H1 (cell line): ENCODE measurements at regions not wholly inside any gene's neighbourhood (a gene's known extent, or its start where the extent isn't known, plus 50 kb on each side); places are given as distances from the start of the nearest gene placed in this dataset.

Experiments
- CTCF ChIA-PET: fragments of 300-600 bp; sonication (Branson Sonifier 250); formaldehyde crosslinking; loops from one replicate; lab custom pipeline; 2021; ENCODE audit not compliant: partially characterized antibody; lab: Charles Lee
- POLR2A ChIA-PET: fragments of 300-600 bp; sonication (Branson Sonifier 250); formaldehyde crosslinking; loops from one replicate; lab custom pipeline; 2021; ENCODE audit warnings: inconsistent platforms; ENCODE audit not compliant: partially characterized antibody; lab: Charles Lee
- DNase-seq, 2 experiments: peaks; one replicate each; pipeline versions ENCODE4 v3.0.0 to v3.0.0-alpha.2; 2010 to 2022; ENCODE audit warnings: low spot score in 2 of 2, low read depth in 1 of 2, mixed read lengths in 1 of 2
- FAIRE-seq: peaks from 2 replicates; lab custom pipeline; 2011; peaks lifted over from hg19 to GRCh38; lab: Jason Lieb, UNC
- H2AFZ ChIP-seq: 2 replicates; pipeline ENCODE4 v1.8.1; 2012; ENCODE audit warnings: low read length, inconsistent platforms
- H2AK5ac ChIP-seq: 2 replicates; pipeline ENCODE4 v1.6.1; 2013; ENCODE audit warnings: low read depth, low read length
- H2BK120ac ChIP-seq: replicated peaks from 2 replicates; pipeline ENCODE3; 2013; ENCODE audit warnings: low read depth, low read length, inconsistent platforms
- H2BK12ac ChIP-seq: 2 replicates; pipeline ENCODE4 v1.6.1; 2013; ENCODE audit warnings: low read depth, low read length
- H2BK15ac ChIP-seq: 2 replicates; pipeline ENCODE4 v1.6.1; 2013; ENCODE audit warnings: low read length
- H2BK20ac ChIP-seq: 2 replicates; pipeline ENCODE4 v1.6.1; 2013; ENCODE audit warnings: low read length
- H2BK5ac ChIP-seq: 2 replicates; pipeline ENCODE4 v1.6.1; 2013; ENCODE audit warnings: low read depth, low read length
- H3K14ac ChIP-seq: 2 replicates; pipeline ENCODE4 v1.6.1; 2013; ENCODE audit warnings: inconsistent platforms; ENCODE audit not compliant: insufficient read length
- H3K18ac ChIP-seq: 2 replicates; pipeline ENCODE4 v1.6.1; 2013; ENCODE audit warnings: low read length; ENCODE audit errors: extremely low read depth
- H3K23ac ChIP-seq: 2 replicates; pipeline ENCODE4 v1.6.1; 2013; ENCODE audit warnings: inconsistent platforms; ENCODE audit not compliant: insufficient read length
- H3K23me2 ChIP-seq: 2 replicates; pipeline ENCODE4 v1.6.1; 2013; ENCODE audit warnings: low read depth, low read length
- H3K27ac ChIP-seq: 2 replicates; pipeline ENCODE4 v1.6.1; 2011; ENCODE audit warnings: low read depth, low read length, inconsistent platforms
- H3K27me3 ChIP-seq, 4 experiments: replicated peaks in 1 of 4; 1 replicate in 1 of 4; 2 replicates in 3 of 4; pipeline versions ENCODE4 v1.6.1 to v1.8.1; 2011 to 2013; ENCODE audit warnings: low read length in 3 of 4, mild to moderate bottlenecking in 3 of 4, inconsistent platforms in 2 of 4, mixed read lengths in 2 of 4, moderate library complexity in 1 of 4; ENCODE audit not compliant: control insufficient read depth in 3 of 4, insufficient read depth in 3 of 4; ENCODE audit errors: extremely low read depth in 1 of 4
- H3K36me3 ChIP-seq, 4 experiments: 2 replicates each; pipeline versions ENCODE4 v1.6.1 to v1.8.1; 2011 to 2013; ENCODE audit warnings: mild to moderate bottlenecking in 4 of 4, low read length in 3 of 4, moderate library complexity in 2 of 4, control low read depth in 1 of 4, inconsistent platforms in 1 of 4; ENCODE audit not compliant: insufficient read depth in 4 of 4, control insufficient read depth in 2 of 4
- H3K4ac ChIP-seq: replicated peaks from 2 replicates; pipeline ENCODE3; 2013; ENCODE audit warnings: low read length, low read depth, mixed read lengths, inconsistent platforms; ENCODE audit not compliant: insufficient read length
- H3K4me1 ChIP-seq, 4 experiments: replicated peaks in 1 of 4; 1 replicate in 1 of 4; 2 replicates in 3 of 4; pipeline versions ENCODE4 v1.6.1 to v1.8.1; 2011 to 2013; ENCODE audit warnings: low read length in 3 of 4, inconsistent platforms in 2 of 4, mixed read lengths in 1 of 4; ENCODE audit not compliant: insufficient read depth in 4 of 4, control insufficient read depth in 3 of 4
- H3K4me2 ChIP-seq, 2 experiments: 2 replicates each; pipeline versions ENCODE4 v1.6.1 to v1.8.1; 2011 to 2013; ENCODE audit warnings: low read depth in 2 of 2, low read length in 2 of 2, control low read depth in 1 of 2, inconsistent platforms in 1 of 2, mild to moderate bottlenecking in 1 of 2; ENCODE audit not compliant: insufficient read depth in 1 of 2
- H3K4me3 ChIP-seq, 4 experiments: fragments of 200-600, 300-600 bp in 1 of 4; sonication (generic), shearing (Covaris generic), sonication (Bioruptor Twin) in 1 of 4; 2 replicates each; pipeline versions ENCODE4 v1.5.1 to v1.8.1; 2011 to 2016; ENCODE audit warnings: low read length in 4 of 4, low read depth in 3 of 4, control low read depth in 2 of 4, inconsistent platforms in 2 of 4, mild to moderate bottlenecking in 2 of 4, mixed read lengths in 1 of 4, moderate library complexity in 1 of 4; ENCODE audit not compliant: insufficient read depth in 2 of 4; ENCODE audit errors: extremely low read depth in 1 of 4
- H3K56ac ChIP-seq: replicated peaks from 2 replicates; pipeline ENCODE3; 2013; ENCODE audit warnings: low read depth, mild to moderate bottlenecking, mixed read lengths, low read length, inconsistent platforms; ENCODE audit not compliant: insufficient read length
- H3K79me1 ChIP-seq: 2 replicates; pipeline ENCODE4 v1.6.1; 2013; ENCODE audit warnings: low read depth, low read length, control low read depth
- H3K79me2 ChIP-seq, 2 experiments: 2 replicates each; pipeline versions ENCODE4 v1.6.1 to v1.8.1; 2012 to 2013; ENCODE audit warnings: low read length in 2 of 2, mild to moderate bottlenecking in 2 of 2, inconsistent platforms in 1 of 2; ENCODE audit not compliant: insufficient read depth in 2 of 2, control insufficient read depth in 1 of 2
- H3K9ac ChIP-seq, 4 experiments: replicated peaks in 1 of 4; 1 replicate in 1 of 4; 2 replicates in 3 of 4; pipeline versions ENCODE4 v1.6.1 to v1.8.1; 2011 to 2013; ENCODE audit warnings: low read depth in 3 of 4, low read length in 3 of 4, control low read depth in 2 of 4, mild to moderate bottlenecking in 2 of 4, moderate library complexity in 2 of 4, inconsistent platforms in 1 of 4; ENCODE audit errors: extremely low read depth in 1 of 4
- H3K9me3 ChIP-seq, 2 experiments: 2 replicates each; pipeline versions ENCODE4 v1.6.1 to v1.8.1; 2012 to 2013; ENCODE audit warnings: mild to moderate bottlenecking in 2 of 2, moderate library complexity in 2 of 2, control low read depth in 1 of 2, inconsistent platforms in 1 of 2, low read depth in 1 of 2, low read length in 1 of 2, mixed read lengths in 1 of 2; ENCODE audit not compliant: insufficient read depth in 2 of 2
- H4K20me1 ChIP-seq, 2 experiments: replicated peaks in 1 of 2; 2 replicates each; pipeline versions ENCODE3 to v1.8.1; 2011 to 2013; ENCODE audit warnings: inconsistent platforms in 2 of 2, low read length in 2 of 2, mild to moderate bottlenecking in 1 of 2; ENCODE audit not compliant: insufficient read depth in 2 of 2, control insufficient read depth in 1 of 2
- H4K5ac ChIP-seq: 2 replicates; pipeline ENCODE4 v1.6.1; 2013; ENCODE audit warnings: low read length, low read depth, mixed read lengths, inconsistent platforms; ENCODE audit not compliant: insufficient read length
- H4K8ac ChIP-seq: 2 replicates; pipeline ENCODE4 v1.8.0; 2013; ENCODE audit warnings: mild to moderate bottlenecking, moderate library complexity, low read length, inconsistent platforms; ENCODE audit not compliant: insufficient read depth; ENCODE audit errors: extremely low read depth
- H4K91ac ChIP-seq: replicated peaks from 2 replicates; pipeline ENCODE3; 2013; ENCODE audit warnings: low read length, mixed read lengths, inconsistent platforms; ENCODE audit not compliant: insufficient read length
- BCL11A ChIP-seq, 2 experiments: IDR thresholded peaks; one replicate each; pipeline ENCODE4 v1.6.1; 2011; ENCODE audit warnings: low read depth in 2 of 2, low read length in 2 of 2, mild to moderate bottlenecking in 2 of 2
- CBX5 ChIP-seq: fragments of 300-800, 300-1000 bp; sonication (generic); IDR thresholded peaks from 2 replicates; pipeline ENCODE4 v1.7.1; 2016; ENCODE audit warnings: antibody characterized with exemption, low read length, low read depth
- E2F6 ChIP-seq: IDR thresholded peaks from 2 replicates; pipeline ENCODE4 v1.6.1; 2012; ENCODE audit warnings: inconsistent platforms
- EGR1 ChIP-seq: IDR thresholded peaks from 2 replicates; pipeline ENCODE4 v1.6.1; 2011; ENCODE audit warnings: low read depth, low read length, borderline replicate concordance
- HDAC2 ChIP-seq, 2 experiments: fragments of 300-600 bp in 1 of 2; sonication (generic) in 1 of 2; IDR thresholded peaks; 2 replicates each; pipeline ENCODE4 v1.6.1; 2011 to 2012; ENCODE audit warnings: low read depth in 2 of 2, low read length in 2 of 2, mild to moderate bottlenecking in 2 of 2, moderate library complexity in 2 of 2, borderline replicate concordance in 1 of 2, inconsistent platforms in 1 of 2
- HDAC6 ChIP-seq: IDR thresholded peaks from one replicate; pipeline ENCODE4 v1.7.1; 2012; ENCODE audit warnings: low read depth, mild to moderate bottlenecking, inconsistent platforms, low read length, moderate library complexity
- PHF8 ChIP-seq: fragments of 200-600 bp; sonication (generic); conservative IDR thresholded peaks from 2 replicates; pipeline ENCODE4 v1.7.1; 2012; ENCODE audit warnings: low read depth, mild to moderate bottlenecking, inconsistent platforms, low read length, moderate library complexity
- RFX5 ChIP-seq: IDR thresholded peaks from 2 replicates; pipeline ENCODE4 v1.6.1; 2011; ENCODE audit warnings: low read depth, low read length, improper control_type of control experiment, borderline replicate concordance
- RNF2 ChIP-seq: fragments of 200-900, 300-1000 bp; sonication (generic); IDR thresholded peaks from 2 replicates; pipeline ENCODE4 v1.7.1; 2016; ENCODE audit warnings: borderline replicate concordance, low read depth, mild to moderate bottlenecking, antibody characterized with exemption, low read length; ENCODE audit not compliant: poor library complexity, severe bottlenecking; ENCODE audit errors: missing control alignments
- SP2 ChIP-seq: IDR thresholded peaks from 2 replicates; pipeline ENCODE4 v1.6.1; 2012; ENCODE audit warnings: mild to moderate bottlenecking, low read length, inconsistent platforms
- SUZ12 ChIP-seq: fragments of 200-600 bp; sonication (generic); IDR thresholded peaks from 2 replicates; pipeline ENCODE4 v1.6.1; 2012; ENCODE audit warnings: mild to moderate bottlenecking, inconsistent platforms, low read length, moderate library complexity, mixed read lengths
- USF2 ChIP-seq: IDR thresholded peaks from 2 replicates; pipeline ENCODE4 v1.6.1; 2011; ENCODE audit warnings: low read length, improper control_type of control experiment
- WGBS, 2 experiments: shearing (Covaris generic) in 1 of 2; methylation state at CpG; one replicate each; pipeline versions ENCODE4 v1.1.6 to v1.1.7; 2013 to 2015; ENCODE audit warnings: low lambda C conversion rate in 2 of 2, mixed read lengths in 2 of 2, inconsistent platforms in 1 of 2, low coverage in 1 of 2, missing lambda C conversion rate in 1 of 2; ENCODE audit not compliant: insufficient replicate concordance in 2 of 2, insufficient coverage in 1 of 2, insufficient read length in 1 of 2; ENCODE audit errors: extremely low coverage in 1 of 2, missing lambda C conversion rate in 1 of 2; 5-methylcytosine and 5-hydroxymethylcytosine counted together

- no peak overlapping the region for H3K27ac ChIP-seq
- H3K27me3 ChIP-seq: no peaks in the 10 kb centered on the region
- no peaks in the 10 kb centered on the region for H3K79me1 ChIP-seq
- no peak overlapping the region for H3K14ac ChIP-seq
- H3K18ac ChIP-seq: no peak overlapping the region
- FAIRE-seq (no peak), DNase-seq (no peak)
- H3K9me3 ChIP-seq: no peaks in the 10 kb centered on the region
- H3K4ac ChIP-seq: no peak overlapping the region
- H3K79me2 ChIP-seq: no peaks in the 10 kb centered on the region
- no peak overlapping the region for H2BK5ac ChIP-seq
- H3K4me1 ChIP-seq: no peaks in the 10 kb centered on the region
- H3K36me3 ChIP-seq: no peaks in the 10 kb centered on the region
- CTCF ChIA-PET: no interaction called here
- H3K23ac ChIP-seq: no peak overlapping the region
- H2BK15ac ChIP-seq: no peak overlapping the region
- no peak overlapping the region for H3K56ac ChIP-seq
- no peak overlapping the region for H4K8ac ChIP-seq
- no peak overlapping the region for H3K4me3 ChIP-seq
- no peak overlapping the region for H2AK5ac ChIP-seq
- no peak overlapping the region for H3K4me2 ChIP-seq
- H2BK20ac ChIP-seq: no peak overlapping the region
- H4K5ac ChIP-seq: no peak overlapping the region
- no peak overlapping the region for H2BK12ac ChIP-seq
- H4K91ac ChIP-seq: no peak overlapping the region
- H2BK120ac ChIP-seq: no peak overlapping the region
- H2AFZ ChIP-seq: no peak overlapping the region
- WGBS, 2 experiments: 79% methylated on average over 2 of the region's 2 CpGs; no CpG with 5 or more reads in 1 of the 2 experiments
- POLR2A ChIA-PET: no interaction called here
- no peaks in the 10 kb centered on the region for H4K20me1 ChIP-seq
- no peak overlapping the region for H3K9ac ChIP-seq
- H3K23me2 ChIP-seq: no peaks in the 10 kb centered on the region
- TF ChIP-seq BCL11A (IDR thresholded peaks at IDR 0.05; ENCODE audit: low read depth in 2 of 2, low read length in 2 of 2) (no peak), HDAC6 (no peak), USF2 (no peak), SP2 (no peak), PHF8 (no peak), E2F6 (no peak), HDAC2 (IDR thresholded peaks at IDR 0.05; ENCODE audit: borderline replicate concordance in 1 of 2, low read depth in 2 of 2, low read length in 2 of 2) (no peak), SUZ12 (no peak), CBX5 (no peak), RFX5 (no peak), RNF2 (no peak), EGR1 (no peak)
Observed at GRCh38 chr13:71962126-71962525, 95.1 kb upstream of the DACH1 start.
